Neural cell (in vitro differentiated cells): ENCODE measurements at regions not wholly inside any gene's neighbourhood (a gene's known extent, or its start where the extent isn't known, plus 50 kb on each side); places are given as distances from the start of the nearest gene placed in this dataset.

Experiments
- H2AFZ ChIP-seq: fragments of 200-600, 300-800 bp; sonication (generic), shearing (Covaris generic); 2 replicates; pipeline ENCODE4 v1.6.0; 2014; ENCODE audit warnings: low read depth, mild to moderate bottlenecking, antibody characterized with exemption, low read length, moderate library complexity
- H3F3A ChIP-seq: fragments of 200-600 bp; shearing (Covaris generic); 2 replicates; pipeline ENCODE4 v1.6.1; 2016; ENCODE audit warnings: mild to moderate bottlenecking, moderate library complexity, mixed read lengths, antibody characterized with exemption, low read length; ENCODE audit not compliant: insufficient read depth, poor library complexity, severe bottlenecking
- H3K27ac ChIP-seq: fragments of 200-600, 300-800 bp; sonication (generic), shearing (Covaris generic); 2 replicates; pipeline ENCODE4 v1.5.1; 2014; ENCODE audit warnings: mild to moderate bottlenecking, low read length, moderate library complexity
- H3K27me3 ChIP-seq: fragments of 300-800, 200-600 bp; sonication (generic), shearing (Covaris generic); 2 replicates; pipeline ENCODE4 v1.6.0; 2014; ENCODE audit warnings: mild to moderate bottlenecking, low read depth, low read length, moderate library complexity; ENCODE audit not compliant: insufficient read depth
- H3K36me3 ChIP-seq: fragments of 300-800, 200-600 bp; sonication (generic), shearing (Covaris generic); 2 replicates; pipeline ENCODE4 v1.5.1; 2014; ENCODE audit warnings: mild to moderate bottlenecking, antibody characterized with exemption, low read length, moderate library complexity; ENCODE audit not compliant: insufficient read depth
- H3K4me2 ChIP-seq: fragments of 300-800, 200-600 bp; sonication (generic), shearing (Covaris generic); 2 replicates; pipeline ENCODE4 v1.6.0; 2014; ENCODE audit warnings: mild to moderate bottlenecking, low read length
- H3K4me3 ChIP-seq: fragments of 300-800, 200-600 bp; sonication (generic), shearing (Covaris generic); 2 replicates; pipeline ENCODE4 v1.5.1; 2014; ENCODE audit warnings: mild to moderate bottlenecking, low read length, moderate library complexity
- H3K79me2 ChIP-seq: fragments of 200-600 bp; shearing (Covaris generic); replicated peaks from 2 replicates; pipeline ENCODE4 v1.6.0; 2014; ENCODE audit warnings: mild to moderate bottlenecking, low read length, moderate library complexity; ENCODE audit not compliant: insufficient read depth
- H3K9ac ChIP-seq: fragments of 300-800, 200-600 bp; sonication (generic), shearing (Covaris generic); 2 replicates; pipeline ENCODE4 v1.6.1; 2016; ENCODE audit warnings: mild to moderate bottlenecking, low read length, mixed read lengths
- H3K9me2 ChIP-seq: fragments of 200-600 bp; shearing (Covaris generic); 2 replicates; pipeline ENCODE4 v1.6.1; 2016; ENCODE audit warnings: mild to moderate bottlenecking, low read length, mixed read lengths; ENCODE audit not compliant: insufficient read depth
- H3K9me3 ChIP-seq: fragments of 200-600, 300-800 bp; sonication (generic), shearing (Covaris generic); 2 replicates; pipeline ENCODE4 v1.6.1; 2016; ENCODE audit warnings: mild to moderate bottlenecking, mixed run types, low read length, moderate library complexity, mixed read lengths
- H4K20me1 ChIP-seq: fragments of 200-600 bp; shearing (Covaris generic); 2 replicates; pipeline ENCODE4 v1.6.1; 2016; ENCODE audit warnings: mild to moderate bottlenecking, mixed run types; ENCODE audit not compliant: insufficient read depth
- EP300 ChIP-seq: fragments of 450-650 bp; conservative IDR thresholded peaks from 2 replicates; pipeline ENCODE4 v1.6.1; 2014; ENCODE audit warnings: antibody characterized with exemption, mild to moderate bottlenecking, moderate library complexity; ENCODE audit not compliant: poor library complexity, severe bottlenecking
- EZH2 ChIP-seq: fragments of 200-600, 300-800 bp; shearing (Covaris generic), sonication (generic); IDR thresholded peaks from 2 replicates; pipeline ENCODE4 v1.6.1; 2014; ENCODE audit warnings: antibody characterized with exemption, low read length, borderline replicate concordance, mild to moderate bottlenecking; ENCODE audit not compliant: insufficient read depth, poor library complexity, severe bottlenecking
- MXI1 ChIP-seq: fragments of 450-650 bp; conservative IDR thresholded peaks from 2 replicates; pipeline ENCODE4 v1.6.1; 2014; ENCODE audit warnings: antibody characterized with exemption, mild to moderate bottlenecking; ENCODE audit not compliant: poor library complexity, severe bottlenecking
- POLR2AphosphoS5 ChIP-seq: IDR thresholded peaks from 2 replicates; pipeline ENCODE4 v1.6.1; 2012
- RAD21 ChIP-seq: fragments of 450-650 bp; conservative IDR thresholded peaks from 2 replicates; pipeline ENCODE4 v1.6.1; 2014; ENCODE audit warnings: antibody characterized with exemption, mild to moderate bottlenecking, moderate library complexity
- SMC3 ChIP-seq: fragments of 450-650 bp; conservative IDR thresholded peaks from 2 replicates; pipeline ENCODE4 v1.6.1; 2014; ENCODE audit warnings: antibody characterized with exemption, mild to moderate bottlenecking, moderate library complexity; ENCODE audit not compliant: poor library complexity
- TAF1 ChIP-seq: IDR thresholded peaks from 2 replicates; pipeline ENCODE4 v1.6.1; 2012; ENCODE audit warnings: low read depth
- TF ChIP-seq, protein P1 (sequence below): fragments of 450-650 bp; IDR thresholded peaks from 2 replicates; pipeline ENCODE4 v1.5.1; 2014; ENCODE audit warnings: antibody characterized with exemption, mild to moderate bottlenecking, moderate library complexity; ENCODE audit not compliant: poor library complexity, severe bottlenecking
- TF ChIP-seq, protein P2 (sequence below): IDR thresholded peaks from 2 replicates; pipeline ENCODE4 v1.6.1; 2012; ENCODE audit warnings: borderline replicate concordance

DNA sequence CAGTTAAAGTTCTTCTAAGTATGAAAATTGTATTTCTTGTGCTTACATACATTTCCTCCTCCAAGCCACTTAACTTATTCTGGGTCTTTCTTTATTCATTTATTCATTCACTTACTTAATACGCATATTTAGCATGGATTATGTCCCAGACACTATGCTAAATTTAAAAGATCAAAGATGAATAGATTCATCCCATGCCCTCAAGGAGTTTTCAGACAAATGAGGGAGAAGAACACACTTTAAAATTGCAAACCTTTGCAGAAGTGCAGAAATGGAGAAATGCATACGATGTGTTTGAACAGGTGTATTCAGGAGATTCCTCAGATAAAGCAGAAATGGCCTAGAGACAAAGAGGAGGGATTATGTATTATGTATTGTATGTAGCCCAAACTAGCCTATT is 298.7 kb upstream of the SOX11 start:
- Histone ChIP-seq H3K4me3 (no peak overlapping the region), H3K9ac (no peak overlapping the region), H3K4me2 (no peak overlapping the region), H4K20me1 (no peaks in the 10 kb centered on the region), H3K36me3 (no peaks in the 10 kb centered on the region), H3K79me2 (no peaks in the 10 kb centered on the region), H3F3A (no peaks in the 10 kb centered on the region), H3K9me2 (no peaks in the 10 kb centered on the region), H3K27me3 (no peaks in the 10 kb centered on the region), H2AFZ (no peak overlapping the region), H3K9me3 (no peaks in the 10 kb centered on the region), H3K27ac (no peak overlapping the region)
- TF ChIP-seq MXI1: no peak
- TF ChIP-seq TAF1: no peak
- TF ChIP-seq, protein P1, sequence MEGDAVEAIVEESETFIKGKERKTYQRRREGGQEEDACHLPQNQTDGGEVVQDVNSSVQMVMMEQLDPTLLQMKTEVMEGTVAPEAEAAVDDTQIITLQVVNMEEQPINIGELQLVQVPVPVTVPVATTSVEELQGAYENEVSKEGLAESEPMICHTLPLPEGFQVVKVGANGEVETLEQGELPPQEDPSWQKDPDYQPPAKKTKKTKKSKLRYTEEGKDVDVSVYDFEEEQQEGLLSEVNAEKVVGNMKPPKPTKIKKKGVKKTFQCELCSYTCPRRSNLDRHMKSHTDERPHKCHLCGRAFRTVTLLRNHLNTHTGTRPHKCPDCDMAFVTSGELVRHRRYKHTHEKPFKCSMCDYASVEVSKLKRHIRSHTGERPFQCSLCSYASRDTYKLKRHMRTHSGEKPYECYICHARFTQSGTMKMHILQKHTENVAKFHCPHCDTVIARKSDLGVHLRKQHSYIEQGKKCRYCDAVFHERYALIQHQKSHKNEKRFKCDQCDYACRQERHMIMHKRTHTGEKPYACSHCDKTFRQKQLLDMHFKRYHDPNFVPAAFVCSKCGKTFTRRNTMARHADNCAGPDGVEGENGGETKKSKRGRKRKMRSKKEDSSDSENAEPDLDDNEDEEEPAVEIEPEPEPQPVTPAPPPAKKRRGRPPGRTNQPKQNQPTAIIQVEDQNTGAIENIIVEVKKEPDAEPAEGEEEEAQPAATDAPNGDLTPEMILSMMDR: no peak
- no peak for TF ChIP-seq EZH2
- no peak for TF ChIP-seq RAD21
- TF ChIP-seq, protein P2, sequence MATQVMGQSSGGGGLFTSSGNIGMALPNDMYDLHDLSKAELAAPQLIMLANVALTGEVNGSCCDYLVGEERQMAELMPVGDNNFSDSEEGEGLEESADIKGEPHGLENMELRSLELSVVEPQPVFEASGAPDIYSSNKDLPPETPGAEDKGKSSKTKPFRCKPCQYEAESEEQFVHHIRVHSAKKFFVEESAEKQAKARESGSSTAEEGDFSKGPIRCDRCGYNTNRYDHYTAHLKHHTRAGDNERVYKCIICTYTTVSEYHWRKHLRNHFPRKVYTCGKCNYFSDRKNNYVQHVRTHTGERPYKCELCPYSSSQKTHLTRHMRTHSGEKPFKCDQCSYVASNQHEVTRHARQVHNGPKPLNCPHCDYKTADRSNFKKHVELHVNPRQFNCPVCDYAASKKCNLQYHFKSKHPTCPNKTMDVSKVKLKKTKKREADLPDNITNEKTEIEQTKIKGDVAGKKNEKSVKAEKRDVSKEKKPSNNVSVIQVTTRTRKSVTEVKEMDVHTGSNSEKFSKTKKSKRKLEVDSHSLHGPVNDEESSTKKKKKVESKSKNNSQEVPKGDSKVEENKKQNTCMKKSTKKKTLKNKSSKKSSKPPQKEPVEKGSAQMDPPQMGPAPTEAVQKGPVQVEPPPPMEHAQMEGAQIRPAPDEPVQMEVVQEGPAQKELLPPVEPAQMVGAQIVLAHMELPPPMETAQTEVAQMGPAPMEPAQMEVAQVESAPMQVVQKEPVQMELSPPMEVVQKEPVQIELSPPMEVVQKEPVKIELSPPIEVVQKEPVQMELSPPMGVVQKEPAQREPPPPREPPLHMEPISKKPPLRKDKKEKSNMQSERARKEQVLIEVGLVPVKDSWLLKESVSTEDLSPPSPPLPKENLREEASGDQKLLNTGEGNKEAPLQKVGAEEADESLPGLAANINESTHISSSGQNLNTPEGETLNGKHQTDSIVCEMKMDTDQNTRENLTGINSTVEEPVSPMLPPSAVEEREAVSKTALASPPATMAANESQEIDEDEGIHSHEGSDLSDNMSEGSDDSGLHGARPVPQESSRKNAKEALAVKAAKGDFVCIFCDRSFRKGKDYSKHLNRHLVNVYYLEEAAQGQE: no peak
- no peak for TF ChIP-seq SMC3
- no peak for TF ChIP-seq EP300
- no peak for TF ChIP-seq POLR2AphosphoS5

DNA sequence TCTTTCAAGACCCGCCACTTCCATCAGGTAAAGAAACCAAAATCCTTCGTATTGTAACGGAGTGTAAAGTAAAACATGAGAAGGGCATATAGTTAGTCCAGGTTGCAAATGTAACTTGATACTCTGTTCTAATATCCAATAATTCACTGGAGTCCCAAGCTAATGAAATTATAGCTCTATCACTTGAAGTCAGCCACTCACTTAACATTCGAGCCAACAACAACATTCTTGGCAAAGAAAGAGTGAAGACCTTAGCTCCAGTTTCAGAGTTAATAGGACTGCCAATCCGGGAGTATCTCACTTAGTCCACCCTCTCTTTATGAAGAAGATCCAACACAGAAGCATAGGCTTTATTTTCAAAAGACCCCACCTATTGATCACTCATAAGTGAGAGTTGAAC is 298.0 kb upstream of the SOX11 start:
- H3F3A ChIP-seq: no peaks in the 10 kb centered on the region
- H3K27me3 ChIP-seq: no peaks in the 10 kb centered on the region
- H3K4me2 ChIP-seq: no peak overlapping the region
- H3K9me3 ChIP-seq: no peaks in the 10 kb centered on the region
- no peak overlapping the region for H3K9ac ChIP-seq
- no peaks in the 10 kb centered on the region for H3K36me3 ChIP-seq
- H4K20me1 ChIP-seq: no peaks in the 10 kb centered on the region
- no peaks in the 10 kb centered on the region for H3K79me2 ChIP-seq
- TF ChIP-seq SMC3 (no peak), TAF1 (no peak), MXI1 (no peak), EZH2 (no peak), POLR2AphosphoS5 (no peak)
- TF ChIP-seq, protein P2: no peak
- TF ChIP-seq, protein P1: no peak
- no peak overlapping the region for H2AFZ ChIP-seq
- no peak overlapping the region for H3K4me3 ChIP-seq
- no peaks in the 10 kb centered on the region for H3K9me2 ChIP-seq
- no peak overlapping the region for H3K27ac ChIP-seq
